ENCODE measurements at regions not wholly inside any gene's neighbourhood (a gene's known extent, or its start where the extent isn't known, plus 50 kb on each side); places are given as distances from the start of the nearest gene placed in this dataset.

DNA sequence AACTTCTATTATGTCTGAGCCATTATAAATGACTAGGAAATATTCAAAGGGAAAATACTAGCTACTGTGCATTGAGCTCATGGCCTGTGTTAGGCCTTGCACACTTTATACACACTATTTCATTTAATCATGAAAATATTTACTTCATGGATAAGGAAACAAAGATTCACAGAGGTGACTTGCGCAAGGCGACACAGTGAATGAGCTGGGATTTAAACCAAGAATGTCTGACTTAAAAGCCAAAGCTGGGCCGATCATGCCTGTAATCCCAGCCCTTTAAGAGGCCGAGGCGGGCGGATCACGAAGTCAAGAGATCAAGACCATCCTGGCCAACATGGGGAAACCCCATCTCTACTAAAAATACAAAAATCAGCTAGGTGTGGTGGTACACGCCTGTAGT is 231.5 kb downstream of the MIAT start:
- no peak for TF ChIP-seq GATA3 (IDR thresholded peaks at IDR 0.05; ENCODE audit: low read depth, low read length)
- no peak for TF ChIP-seq GATA2 (IDR thresholded peaks at IDR 0.05; ENCODE audit: low read depth, low read length)
